ENCODE measurements at regions not wholly inside any gene's neighbourhood (a gene's known extent, or its start where the extent isn't known, plus 50 kb on each side); places are given as distances from the start of the nearest gene placed in this dataset.

DNA sequence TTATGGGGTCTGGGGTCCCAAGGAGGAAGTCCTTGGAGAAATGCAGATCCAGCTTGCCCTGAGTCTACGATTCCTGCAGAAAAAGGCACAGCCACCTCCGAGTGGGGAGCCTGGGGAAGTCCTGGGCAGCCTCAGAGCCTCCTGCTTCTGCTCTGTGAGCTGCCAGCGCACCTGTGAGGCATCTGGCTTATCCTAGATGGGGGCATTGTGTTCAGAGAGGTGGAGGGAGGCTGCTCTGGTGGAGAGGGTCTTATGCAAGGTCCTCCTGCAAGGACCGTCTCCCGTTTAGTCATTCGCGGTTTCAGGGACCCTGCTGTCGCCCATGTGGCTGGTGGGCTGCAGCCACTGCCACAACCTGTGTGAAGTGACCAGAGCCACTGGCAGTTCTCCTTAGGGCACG lies 53.0 kb upstream of the PRMT8 start:
- TF ChIP-seq, protein P1, sequence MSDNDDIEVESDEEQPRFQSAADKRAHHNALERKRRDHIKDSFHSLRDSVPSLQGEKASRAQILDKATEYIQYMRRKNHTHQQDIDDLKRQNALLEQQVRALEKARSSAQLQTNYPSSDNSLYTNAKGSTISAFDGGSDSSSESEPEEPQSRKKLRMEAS (IDR thresholded peaks at IDR 0.05; ENCODE audit: low read depth, low read length): no peak
- TF ChIP-seq MYC (IDR thresholded peaks at IDR 0.05; ENCODE audit: low read depth, low read length): no peak
- no peak for TF ChIP-seq POLR2A (IDR thresholded peaks at IDR 0.05; ENCODE audit: extremely low read depth, insufficient read length)
- TF ChIP-seq, protein P2, sequence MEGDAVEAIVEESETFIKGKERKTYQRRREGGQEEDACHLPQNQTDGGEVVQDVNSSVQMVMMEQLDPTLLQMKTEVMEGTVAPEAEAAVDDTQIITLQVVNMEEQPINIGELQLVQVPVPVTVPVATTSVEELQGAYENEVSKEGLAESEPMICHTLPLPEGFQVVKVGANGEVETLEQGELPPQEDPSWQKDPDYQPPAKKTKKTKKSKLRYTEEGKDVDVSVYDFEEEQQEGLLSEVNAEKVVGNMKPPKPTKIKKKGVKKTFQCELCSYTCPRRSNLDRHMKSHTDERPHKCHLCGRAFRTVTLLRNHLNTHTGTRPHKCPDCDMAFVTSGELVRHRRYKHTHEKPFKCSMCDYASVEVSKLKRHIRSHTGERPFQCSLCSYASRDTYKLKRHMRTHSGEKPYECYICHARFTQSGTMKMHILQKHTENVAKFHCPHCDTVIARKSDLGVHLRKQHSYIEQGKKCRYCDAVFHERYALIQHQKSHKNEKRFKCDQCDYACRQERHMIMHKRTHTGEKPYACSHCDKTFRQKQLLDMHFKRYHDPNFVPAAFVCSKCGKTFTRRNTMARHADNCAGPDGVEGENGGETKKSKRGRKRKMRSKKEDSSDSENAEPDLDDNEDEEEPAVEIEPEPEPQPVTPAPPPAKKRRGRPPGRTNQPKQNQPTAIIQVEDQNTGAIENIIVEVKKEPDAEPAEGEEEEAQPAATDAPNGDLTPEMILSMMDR (IDR thresholded peaks at IDR 0.05; ENCODE audit: low read depth, low read length): no peak
- no peak for DNase-seq (ENCODE audit: low read depth)
- no peak overlapping the region for H3K4me3 ChIP-seq (ENCODE audit: low read depth, low read length)

DNA sequence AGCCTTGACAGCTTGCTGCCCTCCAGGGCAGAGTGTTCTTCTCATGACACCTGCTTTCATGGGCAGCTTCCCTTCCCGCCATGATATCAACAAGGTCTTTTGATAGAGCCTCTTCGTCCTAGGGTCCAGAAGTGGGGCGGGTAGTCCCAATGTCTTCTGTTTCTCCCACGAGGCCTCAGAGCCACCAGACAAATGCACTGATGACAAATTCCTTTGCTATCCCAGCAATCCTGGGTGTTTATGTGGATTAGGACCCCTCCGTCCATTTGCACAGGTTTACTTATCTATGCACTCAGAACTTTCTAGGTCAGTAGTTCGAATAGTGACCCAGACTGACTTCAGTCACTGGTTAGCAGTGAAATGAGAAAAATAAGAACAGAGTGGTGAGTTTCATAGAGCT lies 52.6 kb upstream of the PRMT8 start:
- TF ChIP-seq POLR2A (IDR thresholded peaks at IDR 0.05; ENCODE audit: extremely low read depth, insufficient read length) (no peak), MYC (IDR thresholded peaks at IDR 0.05; ENCODE audit: low read depth, low read length) (no peak)
- TF ChIP-seq, protein P2 (IDR thresholded peaks at IDR 0.05; ENCODE audit: low read depth, low read length): no peak
- TF ChIP-seq, protein P1 (IDR thresholded peaks at IDR 0.05; ENCODE audit: low read depth, low read length): no peak
- DNase-seq (ENCODE audit: low read depth): no peak
- no peak overlapping the region for H3K4me3 ChIP-seq (ENCODE audit: low read depth, low read length)

All from NB4 (cell line).